Endodermal cell (in vitro differentiated cells): ENCODE measurements at regions not wholly inside any gene's neighbourhood (a gene's known extent, or its start where the extent isn't known, plus 50 kb on each side); places are given as distances from the start of the nearest gene placed in this dataset.
A peak's percentile ranks its signal among the peaks of the same experiment; 100 is the strongest.

Experiments used
- DNase-seq: peaks from one replicate; pipeline ENCODE4 v3.0.0-alpha.2; 2017
- H3K27ac ChIP-seq: 2 replicates; pipeline ENCODE4 v1.5.1; 2013; ENCODE audit warnings: mild to moderate bottlenecking, low read depth, low read length, moderate library complexity
- H3K27me3 ChIP-seq: 2 replicates; pipeline ENCODE4 v1.6.1; 2013; ENCODE audit warnings: mild to moderate bottlenecking, low read length, moderate library complexity; ENCODE audit not compliant: insufficient read depth, control insufficient read depth, poor library complexity, severe bottlenecking
- H3K36me3 ChIP-seq: 2 replicates; pipeline ENCODE4 v1.7.0; 2013; ENCODE audit warnings: mild to moderate bottlenecking, low read length, moderate library complexity; ENCODE audit not compliant: control insufficient read depth, insufficient read depth
- H3K4me1 ChIP-seq: one replicate; pipeline ENCODE4 v1.7.0; 2013; ENCODE audit warnings: low read length; ENCODE audit not compliant: control insufficient read depth, insufficient read depth
- H3K4me3 ChIP-seq: 2 replicates; pipeline ENCODE4 v1.5.1; 2013; ENCODE audit warnings: mild to moderate bottlenecking, low read length, moderate library complexity
- H3K9ac ChIP-seq: 2 replicates; pipeline ENCODE4 v1.6.1; 2013; ENCODE audit warnings: mild to moderate bottlenecking, low read length, moderate library complexity; ENCODE audit not compliant: poor library complexity, severe bottlenecking; ENCODE audit errors: extremely low read depth
- H3K9me3 ChIP-seq: 2 replicates; pipeline ENCODE4 v1.6.1; 2013; ENCODE audit warnings: mild to moderate bottlenecking, low read length, moderate library complexity; ENCODE audit not compliant: control insufficient read depth
- H3K27ac Mint-ChIP-seq: 2 replicates; pipeline ENCODE4 v1.8.0; 2020; ENCODE audit warnings: mixed read lengths
- H3K27me3 Mint-ChIP-seq: 2 replicates; pipeline ENCODE4 v1.8.0; 2021; ENCODE audit warnings: mild to moderate bottlenecking, mixed read lengths; ENCODE audit not compliant: insufficient read depth
- H3K36me3 Mint-ChIP-seq: 2 replicates; pipeline ENCODE4 v1.8.0; 2020; ENCODE audit warnings: low read depth, mixed read lengths
- H3K4me1 Mint-ChIP-seq: 2 replicates; pipeline ENCODE4 v1.8.0; 2020; ENCODE audit warnings: mixed read lengths
- H3K4me3 Mint-ChIP-seq: 2 replicates; pipeline ENCODE4 v1.8.0; 2020; ENCODE audit warnings: mild to moderate bottlenecking, moderate library complexity, mixed read lengths
- H3K9me3 Mint-ChIP-seq: 2 replicates; pipeline ENCODE4 v1.8.0; 2020; ENCODE audit warnings: mild to moderate bottlenecking, mixed read lengths
- WGBS, 2 experiments: methylation state at CpG; one replicate each; pipeline versions ENCODE4 v1.1.5 to v1.1.7; 2013; ENCODE audit warnings: missing lambda C conversion rate in 2 of 2, mixed read lengths in 1 of 2; ENCODE audit not compliant: insufficient coverage in 1 of 2, insufficient read length in 1 of 2; 5-methylcytosine and 5-hydroxymethylcytosine counted together
- TF ChIP-seq, protein P1 (sequence below): fragments of 200-600 bp; sonication (generic); conservative IDR thresholded peaks from 2 replicates; pipeline ENCODE4 v1.5.0; 2021; ENCODE audit warnings: antibody characterized with exemption, mild to moderate bottlenecking

DNA sequence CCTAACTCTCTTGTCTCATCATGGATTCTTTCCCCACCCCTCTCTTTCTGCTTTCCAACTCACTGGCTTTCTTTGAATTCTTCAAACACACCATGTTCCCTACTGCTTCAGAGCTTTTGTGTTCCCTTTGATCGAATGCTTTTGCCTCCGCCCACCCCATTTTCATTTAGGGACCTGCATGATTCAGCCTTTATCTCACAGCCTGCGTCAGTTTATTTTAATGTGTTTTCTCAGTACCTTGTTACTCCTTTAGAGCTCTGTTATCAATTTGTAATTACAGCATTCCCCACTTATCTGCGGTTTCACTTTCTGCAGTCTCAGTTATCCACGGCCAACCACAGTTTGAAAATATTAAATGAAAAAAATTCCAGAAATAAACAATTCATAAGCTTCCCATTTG, 451.3 kb downstream of the METTL15 start:
- Histone ChIP-seq H3K9ac (no peak overlapping the region), H3K27me3 (peaks cover 100% of the 10 kb centered on the region), H3K9me3 (no peaks in the 10 kb centered on the region), H3K36me3 (no peaks in the 10 kb centered on the region), H3K4me1 (no peaks in the 10 kb centered on the region), H3K27ac (no peak overlapping the region), H3K4me3 (no peak overlapping the region)
- Mint-ChIP-seq H3K27me3 (peaks cover 96% of the 10 kb centered on the region), H3K4me3 (no peak overlapping the region), H3K4me1 (peaks cover 7% of the 10 kb centered on the region), H3K9me3 (no peaks in the 10 kb centered on the region), H3K36me3 (no peaks in the 10 kb centered on the region), H3K27ac (no peak overlapping the region)
- 29% methylated on average over 5 of the region's 5 CpGs; no CpG with 5 or more reads in 1 of the 2 experiments for WGBS, 2 experiments
- TF ChIP-seq, protein P1, sequence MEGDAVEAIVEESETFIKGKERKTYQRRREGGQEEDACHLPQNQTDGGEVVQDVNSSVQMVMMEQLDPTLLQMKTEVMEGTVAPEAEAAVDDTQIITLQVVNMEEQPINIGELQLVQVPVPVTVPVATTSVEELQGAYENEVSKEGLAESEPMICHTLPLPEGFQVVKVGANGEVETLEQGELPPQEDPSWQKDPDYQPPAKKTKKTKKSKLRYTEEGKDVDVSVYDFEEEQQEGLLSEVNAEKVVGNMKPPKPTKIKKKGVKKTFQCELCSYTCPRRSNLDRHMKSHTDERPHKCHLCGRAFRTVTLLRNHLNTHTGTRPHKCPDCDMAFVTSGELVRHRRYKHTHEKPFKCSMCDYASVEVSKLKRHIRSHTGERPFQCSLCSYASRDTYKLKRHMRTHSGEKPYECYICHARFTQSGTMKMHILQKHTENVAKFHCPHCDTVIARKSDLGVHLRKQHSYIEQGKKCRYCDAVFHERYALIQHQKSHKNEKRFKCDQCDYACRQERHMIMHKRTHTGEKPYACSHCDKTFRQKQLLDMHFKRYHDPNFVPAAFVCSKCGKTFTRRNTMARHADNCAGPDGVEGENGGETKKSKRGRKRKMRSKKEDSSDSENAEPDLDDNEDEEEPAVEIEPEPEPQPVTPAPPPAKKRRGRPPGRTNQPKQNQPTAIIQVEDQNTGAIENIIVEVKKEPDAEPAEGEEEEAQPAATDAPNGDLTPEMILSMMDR = no peak
- DNase-seq = peak; percentile 48

DNA sequence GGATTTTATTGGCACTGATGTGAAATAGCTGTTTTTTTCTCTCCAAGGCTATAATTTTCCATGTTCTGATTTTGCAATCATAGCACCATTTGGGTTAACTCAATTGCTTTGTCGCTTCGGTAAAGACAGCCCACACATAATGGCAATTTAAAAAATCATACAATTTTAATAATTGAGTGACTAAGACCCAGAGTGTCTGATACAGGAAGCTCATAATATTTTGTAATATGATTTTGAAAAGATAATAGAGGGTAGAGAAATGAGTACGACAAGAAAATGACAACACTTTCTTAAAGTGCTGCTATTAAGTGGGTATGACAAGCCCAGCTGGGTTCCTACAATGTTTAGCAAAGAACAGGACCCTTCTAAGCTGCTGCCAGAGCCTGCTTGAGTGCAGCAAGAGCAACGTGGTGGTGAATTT, 439.1 kb downstream of the METTL15 start:
- WGBS, 2 experiments = 67 to 74% methylated on average over 1 to 4 of the region's 4 CpGs
- TF ChIP-seq, protein P1 = no peak
- Mint-ChIP-seq H3K27ac (no peak overlapping the region), H3K9me3 (no peaks in the 10 kb centered on the region), H3K36me3 (no peaks in the 10 kb centered on the region), H3K4me1 (peaks cover 3% of the 10 kb centered on the region), H3K4me3 (no peak overlapping the region), H3K27me3 (peaks cover 50% of the 10 kb centered on the region)
- no peaks in the 10 kb centered on the region for H3K36me3 ChIP-seq
- H3K4me1 ChIP-seq = no peaks in the 10 kb centered on the region
- no peak for DNase-seq
- no peak overlapping the region for H3K4me3 ChIP-seq
- H3K27me3 ChIP-seq = peaks cover 56% of the 10 kb centered on the region
- no peaks in the 10 kb centered on the region for H3K9me3 ChIP-seq
- H3K9ac ChIP-seq = no peak overlapping the region
- no peak overlapping the region for H3K27ac ChIP-seq

- Mint-ChIP-seq H3K27ac (no peak overlapping the region), H3K36me3 (no peaks in the 10 kb centered on the region), H3K4me3 (no peak overlapping the region), H3K9me3 (no peaks in the 10 kb centered on the region), H3K27me3 (peaks cover 35% of the 10 kb centered on the region), H3K4me1 (peaks cover 3% of the 10 kb centered on the region)
- Histone ChIP-seq H3K36me3 (no peaks in the 10 kb centered on the region), H3K4me3 (no peak overlapping the region), H3K27ac (no peak overlapping the region), H3K4me1 (no peaks in the 10 kb centered on the region), H3K27me3 (peaks cover 47% of the 10 kb centered on the region), H3K9me3 (no peaks in the 10 kb centered on the region), H3K9ac (no peak overlapping the region)
- WGBS, 2 experiments = 100% methylated on average over 1 of the region's 1 CpG; no CpG with 5 or more reads in 1 of the 2 experiments
- TF ChIP-seq, protein P1 = no peak
- no peak for DNase-seq
Measured at GRCh38 chr11:28545536-28545935, 437.3 kb downstream of the METTL15 start.
